Activated CD4-positive, alpha-beta T cell treated with anti-CD3 and anti-CD28 coated beads for 24 hours (primary cell): ENCODE measurements at regions not wholly inside any gene's neighbourhood (a gene's known extent, or its start where the extent isn't known, plus 50 kb on each side); places are given as distances from the start of the nearest gene placed in this dataset.

ENCODE experiments used
- DNase-seq, 2 donors: peaks; one replicate each; pipeline ENCODE4 v3.0.0-alpha.2; 2020; ENCODE audit warnings: low read depth in 2 of 2

DNA sequence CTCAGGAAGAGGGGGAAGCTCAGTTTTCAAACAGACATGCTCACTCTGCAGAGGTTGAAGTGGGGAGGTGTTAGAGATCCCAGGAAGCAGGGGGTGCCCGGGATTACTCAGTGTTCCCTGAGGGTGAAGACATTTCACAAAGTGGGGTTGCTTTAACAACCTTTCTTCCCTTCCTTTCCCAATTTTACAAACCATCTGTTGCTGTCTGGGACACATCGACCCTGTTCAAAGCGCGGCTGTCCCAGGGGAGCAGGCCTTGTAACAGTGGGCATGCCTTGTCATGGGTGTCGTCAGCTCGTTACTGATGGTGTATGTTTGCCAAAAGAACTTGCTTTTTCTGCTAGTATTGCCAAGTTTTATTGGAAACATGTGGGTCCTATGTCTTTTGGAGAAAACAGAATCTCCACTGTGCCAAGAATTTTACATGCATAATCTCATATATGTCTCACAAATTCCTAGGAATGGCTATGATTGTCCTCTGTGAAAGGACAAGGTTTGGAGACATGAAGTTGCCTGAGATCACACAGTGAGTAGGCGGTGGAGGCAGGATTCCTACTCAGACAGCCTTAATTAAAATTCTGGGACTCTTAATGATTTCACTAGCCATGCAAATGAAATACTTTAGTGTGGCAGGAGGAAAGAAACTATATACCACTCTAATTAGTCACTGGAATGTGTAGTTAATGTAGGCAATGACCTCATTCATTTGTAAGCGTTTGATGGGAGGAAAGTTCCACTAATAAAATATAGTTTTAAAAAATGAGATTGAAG lies 198.9 kb downstream of the NXNL2 start:
- no peak for DNase-seq

DNA sequence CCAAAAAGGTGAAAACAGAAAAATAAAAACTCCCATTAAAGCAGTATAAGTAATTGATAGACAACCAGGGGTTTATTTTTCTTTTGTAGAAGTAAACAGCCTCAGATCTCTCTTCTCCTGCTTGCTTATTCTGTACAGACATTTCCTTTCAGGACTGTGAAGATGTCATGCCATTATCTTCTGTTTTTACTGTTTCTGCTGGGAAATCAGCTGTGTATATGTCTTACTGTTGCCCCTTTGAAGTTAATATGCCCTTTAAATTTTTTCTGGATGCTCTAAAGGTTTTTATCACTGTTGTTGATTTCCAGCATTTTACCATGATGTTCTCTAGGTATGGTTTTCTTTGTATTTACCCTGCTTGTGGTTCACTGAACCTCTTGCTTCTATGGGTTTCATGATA lies 199.5 kb downstream of the NXNL2 start:
- no peak for DNase-seq

DNA sequence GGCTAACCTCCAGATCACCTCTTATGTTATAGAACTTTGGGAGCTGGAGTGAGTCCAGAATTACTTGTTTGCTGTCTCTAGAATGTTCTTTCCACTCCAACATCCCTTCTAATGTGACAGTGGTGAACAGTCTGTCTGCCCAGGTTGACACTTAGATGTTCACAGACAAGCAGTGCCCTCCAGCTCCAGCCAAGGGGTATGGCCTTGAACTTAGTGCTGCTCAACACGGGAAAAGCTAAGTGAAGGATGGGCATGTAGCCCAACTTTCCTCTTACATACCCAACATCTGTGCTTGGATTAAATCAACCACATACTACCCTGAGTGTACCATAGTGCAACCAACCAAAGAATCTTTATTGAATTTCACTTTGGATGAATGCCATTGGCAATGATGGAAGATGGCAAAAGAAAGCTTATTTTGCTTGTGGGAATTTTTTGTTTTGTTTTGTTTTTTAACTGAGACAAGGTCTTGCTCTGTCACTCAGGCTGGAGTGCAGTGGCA lies 201.2 kb downstream of the NXNL2 start:
- DNase-seq = no peak

DNA sequence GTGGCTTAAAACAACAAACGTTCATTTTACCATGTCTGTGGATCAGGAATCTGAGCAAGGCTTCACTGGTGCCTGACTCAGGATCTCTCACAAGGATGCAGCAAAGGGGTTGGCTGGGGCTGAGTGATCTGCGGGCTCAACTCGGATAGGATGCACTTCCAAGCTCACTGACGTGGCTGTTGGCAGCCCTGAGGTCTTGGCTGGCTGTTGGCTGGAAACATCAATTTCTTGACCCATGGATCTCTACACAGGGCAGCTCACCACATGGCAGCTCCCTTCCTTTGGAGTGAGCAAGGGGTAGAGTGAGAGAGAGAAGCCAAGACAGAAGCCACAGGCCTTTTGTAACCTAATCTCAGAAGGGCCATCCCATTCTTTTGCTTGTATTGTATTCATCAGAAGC lies 202.1 kb downstream of the NXNL2 start:
- no peak for DNase-seq

DNA sequence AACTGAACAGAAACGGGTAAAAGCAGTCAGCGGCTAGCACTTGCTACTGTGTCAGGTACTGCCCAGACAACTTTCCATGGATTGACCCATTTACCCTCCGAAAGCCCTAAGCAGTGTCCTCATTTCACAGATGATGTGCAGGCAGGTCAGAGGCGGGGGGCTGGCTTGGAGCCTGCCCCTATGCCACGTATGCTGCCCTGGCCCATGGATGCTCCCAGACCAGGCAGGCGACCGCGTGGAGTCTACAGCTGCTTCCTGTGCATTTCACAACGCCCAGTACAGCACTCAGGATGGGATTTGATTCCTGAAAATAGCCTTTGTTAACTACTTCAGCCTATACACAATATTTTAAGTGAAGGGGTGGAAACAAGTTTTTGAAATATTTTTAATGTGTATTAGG lies 202.9 kb downstream of the NXNL2 start:
- no peak for DNase-seq

DNA sequence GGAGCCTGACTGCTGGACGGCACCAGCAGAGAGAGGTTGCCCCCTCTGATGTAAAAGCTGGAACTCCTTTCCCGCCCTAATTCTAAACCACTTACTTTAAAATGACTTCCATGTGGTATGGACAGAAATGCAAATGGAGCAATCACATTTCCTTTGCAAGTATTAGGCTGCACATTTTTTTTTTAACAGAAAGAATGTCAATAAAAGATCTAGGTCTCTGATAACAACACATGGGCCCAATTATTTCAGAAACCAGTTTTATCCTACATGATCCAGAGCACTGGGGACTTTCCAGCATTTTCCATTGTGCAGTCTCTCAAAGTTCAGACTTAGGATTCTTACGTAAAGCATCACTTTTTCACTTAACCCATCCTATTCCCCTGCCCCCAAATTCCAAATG lies 203.7 kb downstream of the NXNL2 start:
- DNase-seq = no peak

DNA sequence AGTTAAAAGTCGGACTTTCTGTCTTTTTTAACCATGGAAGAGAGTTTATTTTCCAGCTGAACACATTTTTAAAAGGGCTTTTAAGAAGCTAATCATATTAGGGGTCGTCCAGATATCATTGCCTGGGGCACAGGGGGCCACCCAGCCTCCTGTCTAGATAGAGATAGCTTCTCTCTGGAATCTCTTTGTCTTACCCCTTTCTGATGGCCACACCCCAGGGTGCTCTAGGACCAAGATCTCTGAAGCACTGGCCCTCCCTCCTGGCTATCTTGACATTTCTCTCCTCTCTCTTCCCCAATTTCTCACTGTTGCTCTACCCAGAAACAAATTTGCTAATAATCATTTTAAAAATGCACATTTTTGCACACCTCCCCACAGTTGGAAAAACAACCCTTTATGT lies 204.4 kb downstream of the NXNL2 start:
- no peak for DNase-seq

DNA sequence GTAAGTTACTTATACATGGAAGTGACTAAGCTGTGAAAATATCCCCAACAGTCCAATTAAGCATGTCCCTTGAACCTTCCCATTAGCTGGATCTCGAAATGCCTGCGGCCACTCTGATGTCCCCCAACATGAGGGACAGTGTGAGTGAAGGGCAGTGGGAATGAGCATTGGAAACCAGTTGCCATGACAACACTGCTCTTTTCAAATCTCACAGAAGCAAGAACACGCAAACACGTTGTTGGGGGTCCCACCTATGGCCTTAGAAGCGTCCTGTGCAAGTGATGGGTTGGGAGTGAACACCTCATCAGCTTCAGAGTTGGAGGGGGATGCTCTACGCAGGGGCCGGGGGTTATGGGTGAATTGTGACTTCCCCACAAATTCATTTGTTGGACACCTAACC lies 205.9 kb downstream of the NXNL2 start:
- DNase-seq = no peak

DNA sequence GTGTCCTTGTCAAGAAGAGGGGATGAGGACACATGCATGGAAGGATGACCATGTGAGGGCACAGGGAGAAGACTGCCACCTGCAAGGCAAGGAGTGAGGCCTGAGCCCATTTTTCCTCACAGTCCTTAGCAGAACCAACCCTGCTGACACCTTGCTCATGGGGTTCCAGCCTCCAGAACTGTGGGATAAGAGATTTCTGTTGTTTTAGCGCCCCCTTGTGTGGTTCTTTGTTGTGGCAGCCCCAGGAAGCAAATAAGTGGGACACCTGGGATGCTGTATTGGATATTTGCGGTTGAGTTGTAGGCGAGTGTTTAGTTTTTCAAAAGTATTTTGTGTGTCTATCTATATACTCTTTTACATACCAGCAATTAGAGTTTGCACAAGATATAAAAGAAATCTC lies 206.4 kb downstream of the NXNL2 start:
- DNase-seq = peak in 1 of 2 donors; percentile 9

DNA sequence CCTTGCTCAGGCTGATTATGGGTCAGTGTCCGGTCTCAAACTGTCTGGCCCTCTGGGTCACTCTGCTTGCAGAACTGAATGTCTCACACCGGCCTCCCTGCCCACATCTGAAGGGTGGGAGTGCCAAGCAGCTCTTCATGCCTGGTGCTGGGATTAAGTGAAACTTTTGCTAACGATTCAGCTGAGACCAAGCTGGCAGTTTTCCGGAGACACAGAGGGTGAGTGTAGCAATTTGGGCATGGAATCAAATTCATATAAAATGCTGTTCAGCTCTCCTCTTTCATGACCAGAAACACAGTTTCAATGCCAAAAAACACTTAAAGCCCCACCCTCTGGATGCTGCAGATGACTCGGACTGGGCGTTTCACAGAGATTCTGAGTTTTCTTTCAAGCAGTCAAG lies 207.5 kb downstream of the NXNL2 start:
- no peak for DNase-seq

DNA sequence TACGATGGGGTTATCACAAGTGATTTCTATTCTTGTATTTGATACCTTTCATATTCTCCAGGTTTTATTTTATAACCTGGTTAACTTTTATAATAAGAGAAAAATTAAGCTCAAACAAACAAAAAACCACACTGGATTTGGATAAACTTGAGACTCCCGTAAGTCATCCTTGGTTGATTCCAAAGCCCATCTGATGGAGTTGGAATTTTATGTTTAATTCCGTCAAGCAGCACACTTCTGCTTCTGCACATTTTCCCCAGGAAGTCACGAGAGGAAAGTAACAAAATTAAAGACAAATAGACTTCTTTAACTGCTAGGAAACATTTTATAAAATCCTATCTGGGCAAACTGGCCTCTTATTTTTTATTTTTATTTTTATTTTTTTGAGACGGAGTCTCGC lies 207.9 kb downstream of the NXNL2 start:
- no peak for DNase-seq

DNA sequence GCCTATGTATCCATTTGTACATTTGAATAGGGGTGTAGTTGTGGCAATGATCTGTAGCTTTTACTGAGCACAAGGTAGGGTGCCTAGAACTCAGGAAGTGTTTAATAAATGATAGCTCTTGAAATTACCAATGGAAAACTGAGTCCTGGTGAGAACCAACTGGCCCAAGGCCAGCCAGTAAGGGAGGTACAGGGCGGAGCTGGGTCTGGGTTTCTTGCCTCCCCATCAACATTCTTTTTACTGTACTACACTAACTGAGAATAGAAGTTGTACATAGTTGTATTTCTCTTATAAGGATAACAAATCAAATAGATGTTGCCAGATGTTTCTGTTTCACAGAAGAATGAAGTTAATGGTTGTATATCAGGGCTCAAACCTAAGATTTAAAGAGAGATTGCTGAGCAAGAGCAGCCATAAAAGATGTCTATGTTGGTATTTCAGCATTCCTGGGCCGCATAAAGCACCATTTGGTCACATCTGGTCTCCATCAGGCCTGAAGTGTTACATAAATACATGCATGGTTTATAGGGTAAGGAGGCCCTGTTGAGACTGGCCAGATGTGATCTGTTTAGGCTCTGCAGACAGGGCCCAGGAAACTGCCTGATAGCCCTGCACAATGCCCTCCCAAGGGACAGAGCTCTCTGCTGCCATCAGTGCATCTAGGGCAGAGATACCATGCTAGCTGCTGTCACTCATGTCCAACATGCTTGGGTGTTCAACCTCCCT lies 210.5 kb downstream of the NXNL2 start:
- DNase-seq = no peak

DNA sequence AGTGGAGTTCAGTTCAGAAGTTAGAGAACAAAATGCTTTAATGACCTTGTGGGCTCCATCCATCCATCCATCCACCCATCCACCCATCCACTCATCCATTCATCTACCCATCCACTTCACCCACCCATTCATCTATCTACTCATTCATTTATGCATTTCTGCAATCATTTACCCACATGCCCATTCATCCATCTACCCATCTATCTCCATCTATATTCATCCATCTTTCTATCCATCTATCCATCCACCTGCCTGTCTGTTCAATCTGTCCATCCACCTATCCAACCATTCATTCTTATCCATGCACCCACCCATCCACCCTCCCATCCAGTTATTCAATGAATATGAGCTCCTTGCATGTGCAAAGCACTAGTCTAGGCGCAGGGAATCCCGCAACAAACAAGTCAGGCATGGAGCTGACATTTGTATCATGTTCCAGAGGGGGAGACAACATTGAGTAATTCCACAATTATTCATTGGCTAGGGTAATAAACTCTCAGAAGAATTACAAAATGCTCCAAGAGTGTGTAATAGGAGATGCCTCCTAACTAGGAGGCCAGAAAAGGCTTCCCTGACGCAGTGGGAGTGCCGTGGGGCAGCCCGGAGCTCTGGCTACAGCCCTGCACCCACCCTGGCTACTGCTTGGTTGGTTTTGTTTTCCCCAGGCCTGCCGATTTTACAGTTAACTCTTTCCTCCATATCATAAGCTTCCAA lies 211.2 kb downstream of the NXNL2 start:
- no peak for DNase-seq

DNA sequence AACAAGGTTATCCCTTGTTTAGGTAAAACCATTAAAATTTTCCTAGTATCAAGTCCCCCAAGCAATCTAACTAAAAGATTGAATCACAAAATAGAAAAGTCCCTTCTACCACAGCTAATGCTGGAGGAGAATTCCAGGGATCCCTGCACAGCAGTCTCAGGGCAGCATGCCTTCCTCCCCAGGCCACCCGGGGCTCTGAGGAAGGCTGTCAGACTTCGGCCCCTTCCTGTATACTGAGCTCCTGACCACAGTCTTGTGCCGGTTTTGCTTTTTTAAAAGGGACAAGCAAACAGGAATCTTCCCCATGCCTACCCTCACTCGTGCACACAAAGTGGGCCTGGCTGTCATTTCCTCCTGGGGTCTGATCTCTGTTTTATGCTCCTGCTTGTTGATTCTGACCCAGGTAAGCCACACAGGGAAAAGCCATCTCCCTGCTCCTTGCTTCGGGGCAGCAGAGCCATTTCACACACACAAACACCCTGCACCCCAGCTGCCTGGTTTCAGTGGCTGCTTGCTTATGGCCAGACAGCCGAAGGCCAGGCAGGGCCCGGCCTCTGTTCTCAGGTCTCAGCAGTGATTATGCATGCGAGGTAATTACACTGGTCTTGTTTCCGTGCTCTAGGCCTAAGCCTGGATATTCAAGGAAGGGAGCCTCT lies 211.9 kb downstream of the NXNL2 start:
- no peak for DNase-seq

DNA sequence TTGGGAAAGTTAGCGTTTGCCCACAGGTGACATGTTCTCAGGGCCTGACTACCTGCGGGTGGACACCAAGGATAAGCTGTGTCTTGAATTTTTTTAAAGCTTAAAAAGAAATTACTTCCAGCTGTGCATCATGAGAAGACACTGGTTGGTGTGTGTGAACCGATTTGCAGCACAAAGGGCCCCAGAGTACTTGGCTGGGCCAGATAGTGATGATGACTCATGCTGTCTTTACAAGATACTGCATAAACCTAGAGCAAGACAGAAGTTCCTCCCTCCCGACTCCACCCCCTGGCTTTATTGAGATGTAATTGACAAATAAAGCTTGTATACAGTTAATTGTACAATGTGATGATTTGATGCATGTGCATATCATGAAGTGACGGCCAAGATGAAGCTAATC lies 212.8 kb downstream of the NXNL2 start:
- DNase-seq = no peak

DNA sequence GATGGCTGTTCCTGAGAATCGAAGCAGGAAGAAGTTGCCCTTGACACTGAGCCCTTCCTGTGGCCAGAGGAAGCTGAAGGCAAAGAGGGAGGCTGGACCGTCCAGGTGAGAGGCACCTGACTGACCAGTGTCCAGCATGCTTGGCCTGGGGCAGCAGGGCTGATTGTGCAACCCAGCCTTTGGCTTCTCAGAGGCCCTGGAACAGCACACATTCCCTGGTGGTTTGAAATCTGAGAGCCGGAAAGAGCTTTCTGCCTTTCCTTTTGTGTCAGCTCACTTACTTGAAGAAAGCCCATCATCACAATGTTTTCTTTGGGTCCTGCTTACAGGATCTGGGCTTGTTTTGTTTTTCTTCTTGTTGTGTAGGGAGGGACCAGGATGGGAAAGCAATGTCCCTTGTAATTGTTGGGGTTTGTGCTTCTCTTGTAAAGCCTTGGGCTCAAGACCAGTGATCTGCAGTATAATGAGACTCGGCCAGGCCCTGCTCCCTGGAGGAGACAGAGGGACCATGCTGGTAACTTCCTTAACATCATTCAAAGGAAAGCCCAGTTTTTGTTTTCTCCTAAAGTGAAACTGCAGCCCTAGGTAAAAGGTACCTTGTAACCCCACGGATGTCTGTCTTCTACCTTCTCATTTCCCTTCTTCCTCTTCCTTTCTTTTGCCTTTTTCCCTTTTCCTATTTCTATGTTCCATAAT lies 213.7 kb downstream of the NXNL2 start:
- no peak for DNase-seq

DNA sequence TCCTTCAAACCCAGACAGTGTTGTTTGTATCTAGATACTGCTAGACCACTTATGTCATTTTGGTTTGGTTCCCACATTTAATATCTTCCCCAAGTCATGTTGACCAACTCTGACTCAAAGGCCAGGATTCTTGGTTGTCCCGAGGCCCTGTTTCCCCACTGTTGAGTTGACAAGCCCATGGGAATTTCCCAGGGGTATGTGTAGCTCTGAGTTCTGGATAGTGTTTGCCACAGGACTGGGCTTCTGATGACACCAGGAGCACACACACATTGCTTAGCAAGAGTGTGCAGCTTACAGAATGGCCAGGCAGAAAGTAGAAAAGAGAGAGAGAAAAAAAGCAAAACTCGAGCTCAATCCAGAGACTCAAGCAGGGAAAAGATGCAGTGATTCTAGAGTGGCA lies 214.4 kb downstream of the NXNL2 start:
- no peak for DNase-seq

DNA sequence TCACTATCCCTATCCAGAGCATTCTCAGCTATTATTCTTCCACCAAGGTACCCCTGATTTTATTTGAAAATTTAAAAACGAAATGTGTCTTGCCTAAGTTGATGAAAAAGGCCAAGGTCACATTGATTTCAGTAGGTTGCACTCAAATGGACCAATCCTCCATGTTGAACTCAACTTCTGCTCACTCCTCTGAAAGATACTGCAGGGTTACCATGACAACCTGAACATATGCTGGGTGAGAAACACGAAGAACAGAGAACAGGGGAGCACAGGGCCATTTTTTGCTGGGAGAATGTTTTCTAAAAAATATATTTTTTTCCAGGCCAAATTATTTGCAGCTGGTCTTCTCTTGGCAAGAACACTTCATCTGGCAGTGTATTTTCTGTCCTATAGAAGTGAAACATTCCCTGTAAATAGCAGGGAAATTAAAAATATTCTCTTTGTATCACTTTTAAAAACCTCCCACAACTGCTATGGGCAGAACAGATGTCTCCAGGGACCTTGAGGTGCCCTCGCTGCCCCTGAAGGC lies 215.9 kb downstream of the NXNL2 start:
- DNase-seq = no peak

DNA sequence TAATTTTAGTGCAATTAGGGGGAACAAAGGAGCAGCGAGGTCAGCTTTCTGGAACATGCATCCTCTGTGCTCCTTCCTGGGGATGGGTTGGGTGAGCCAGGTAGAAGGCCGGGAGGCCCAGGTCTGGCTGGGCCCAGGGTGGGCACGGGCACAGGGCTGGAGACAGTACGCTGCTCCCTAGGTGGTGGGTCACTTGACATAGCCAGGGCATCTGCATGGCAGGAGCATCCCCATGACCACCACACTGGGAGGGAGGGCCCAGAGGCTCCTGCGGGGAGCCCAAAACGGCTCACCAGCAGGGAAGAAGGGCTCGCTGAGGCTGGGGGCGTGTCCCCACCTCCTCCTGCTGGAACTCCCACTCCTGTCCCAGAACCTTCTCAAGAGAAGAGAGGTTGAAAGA lies 216.8 kb downstream of the NXNL2 start:
- DNase-seq = no peak

DNA sequence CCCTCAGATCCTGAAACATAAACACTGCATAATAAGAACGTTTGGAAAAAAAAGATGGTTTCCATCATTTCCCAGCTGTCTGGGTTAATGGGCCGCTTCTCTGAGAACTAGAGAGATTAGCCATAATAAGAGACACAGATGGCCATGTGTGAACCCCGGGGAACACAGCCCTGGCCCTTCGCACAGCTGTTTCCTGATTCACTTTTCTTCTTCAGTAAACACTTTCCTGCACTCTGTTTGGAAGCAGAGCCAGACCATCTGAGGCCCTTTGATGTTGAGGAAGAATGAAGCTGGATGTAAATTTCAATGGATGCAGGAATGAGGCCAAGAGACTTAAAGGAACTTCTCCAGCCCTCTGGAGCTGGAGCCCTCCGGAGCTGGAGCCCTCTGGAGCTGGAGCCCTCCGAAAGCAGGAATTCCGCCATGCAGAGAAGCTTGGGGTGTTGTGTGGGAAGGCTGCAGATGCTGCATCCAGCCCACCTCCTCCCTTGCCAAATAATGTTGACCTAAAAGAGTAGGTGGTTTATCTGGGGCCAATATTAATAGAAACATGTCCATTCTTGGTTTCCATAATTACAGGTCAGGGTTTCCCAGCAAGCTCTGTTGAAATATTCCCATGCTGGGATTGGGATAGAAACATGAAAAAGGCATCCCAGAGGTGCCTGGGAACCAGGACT lies 218.9 kb downstream of the NXNL2 start:
- no peak for DNase-seq

DNA sequence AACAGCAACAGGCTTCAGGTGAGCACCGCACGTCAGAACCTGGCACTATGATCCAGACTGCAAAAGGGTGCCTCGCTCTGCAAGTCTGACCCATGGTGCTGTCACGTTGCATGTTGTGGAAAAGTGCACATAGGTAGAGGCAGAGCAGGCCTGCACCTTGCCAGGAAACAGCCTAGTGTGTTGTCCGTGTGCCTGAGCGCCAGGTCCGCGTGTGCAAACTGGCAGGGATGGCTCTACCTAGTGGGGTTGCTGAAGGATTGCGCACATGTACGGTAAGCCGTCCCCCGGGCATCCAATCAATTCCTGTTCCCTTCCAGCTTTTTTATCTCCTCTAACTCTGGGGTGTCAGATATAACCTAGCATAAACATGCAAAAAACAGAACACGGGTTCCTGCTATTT lies 219.5 kb downstream of the NXNL2 start:
- no peak for DNase-seq
